ENCODE measurements at regions not wholly inside any gene's neighbourhood (a gene's known extent, or its start where the extent isn't known, plus 50 kb on each side); places are given as distances from the start of the nearest gene placed in this dataset.

DNA sequence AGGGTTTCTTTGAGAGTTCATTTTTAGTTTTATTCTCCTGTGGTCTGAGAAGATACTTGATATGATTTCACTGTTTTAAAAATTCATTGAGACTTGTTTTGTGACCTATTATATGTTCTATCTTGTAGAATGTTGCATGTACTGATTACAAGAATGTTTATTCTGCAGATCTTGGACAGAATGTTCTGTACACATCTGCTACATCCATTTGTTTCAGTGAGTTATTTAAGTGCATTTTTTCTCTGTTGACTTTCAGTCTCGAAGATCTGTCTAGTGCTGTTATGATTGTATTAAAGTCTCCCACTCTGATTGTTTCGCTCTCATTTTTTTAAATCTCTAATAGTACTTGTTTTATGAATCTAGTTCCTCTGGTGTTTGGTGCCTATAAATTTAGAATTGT, 1319.8 kb downstream of the TMEM121 start:
- DNase-seq (ENCODE audit: low read depth) = peak; percentile 45
- TF ChIP-seq, protein P1, sequence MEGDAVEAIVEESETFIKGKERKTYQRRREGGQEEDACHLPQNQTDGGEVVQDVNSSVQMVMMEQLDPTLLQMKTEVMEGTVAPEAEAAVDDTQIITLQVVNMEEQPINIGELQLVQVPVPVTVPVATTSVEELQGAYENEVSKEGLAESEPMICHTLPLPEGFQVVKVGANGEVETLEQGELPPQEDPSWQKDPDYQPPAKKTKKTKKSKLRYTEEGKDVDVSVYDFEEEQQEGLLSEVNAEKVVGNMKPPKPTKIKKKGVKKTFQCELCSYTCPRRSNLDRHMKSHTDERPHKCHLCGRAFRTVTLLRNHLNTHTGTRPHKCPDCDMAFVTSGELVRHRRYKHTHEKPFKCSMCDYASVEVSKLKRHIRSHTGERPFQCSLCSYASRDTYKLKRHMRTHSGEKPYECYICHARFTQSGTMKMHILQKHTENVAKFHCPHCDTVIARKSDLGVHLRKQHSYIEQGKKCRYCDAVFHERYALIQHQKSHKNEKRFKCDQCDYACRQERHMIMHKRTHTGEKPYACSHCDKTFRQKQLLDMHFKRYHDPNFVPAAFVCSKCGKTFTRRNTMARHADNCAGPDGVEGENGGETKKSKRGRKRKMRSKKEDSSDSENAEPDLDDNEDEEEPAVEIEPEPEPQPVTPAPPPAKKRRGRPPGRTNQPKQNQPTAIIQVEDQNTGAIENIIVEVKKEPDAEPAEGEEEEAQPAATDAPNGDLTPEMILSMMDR (IDR thresholded peaks at IDR 0.05; ENCODE audit: insufficient read depth, low read depth, low read length) = no peak

DNA sequence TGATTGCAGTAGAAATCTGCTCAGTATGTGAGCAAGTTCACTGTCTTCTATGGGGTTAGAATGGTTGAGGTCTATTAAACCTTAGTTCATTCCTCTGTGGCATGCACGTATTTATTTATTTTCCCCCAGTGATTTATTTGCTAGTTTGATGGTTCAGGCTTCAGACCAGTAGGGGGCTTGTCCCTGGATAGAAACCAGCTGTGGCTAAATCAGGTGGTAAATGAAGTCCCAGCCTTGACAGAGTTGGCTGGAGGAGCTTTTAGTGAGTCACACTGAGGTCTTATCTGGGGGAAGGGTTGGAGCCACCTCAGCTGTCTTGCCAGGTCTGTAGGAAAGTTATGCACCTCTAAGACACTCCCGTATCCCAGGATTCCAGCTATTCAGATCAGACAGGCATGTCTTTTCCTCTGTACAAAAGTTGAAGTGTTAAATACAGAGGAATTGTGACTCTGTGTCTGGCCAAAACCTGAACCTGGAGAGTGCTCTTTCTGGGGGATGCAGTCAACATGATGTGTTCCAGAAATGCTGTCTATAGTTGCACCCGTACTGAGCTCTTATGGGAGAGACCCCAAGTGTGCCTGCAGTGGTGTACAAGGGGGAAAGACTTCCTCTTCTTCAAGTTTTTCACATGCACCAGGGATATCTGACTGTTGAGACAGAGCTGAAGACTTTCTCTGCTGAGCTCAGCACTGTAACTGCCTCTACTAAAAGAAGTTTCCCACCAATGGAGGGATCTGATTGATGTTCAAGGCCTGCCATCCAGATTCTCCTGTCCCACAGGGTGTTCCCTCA, 1322.1 kb downstream of the TMEM121 start:
- peak; percentile 24 for DNase-seq (ENCODE audit: low read depth)

More for the DNA sequence above, 1319.8 kb downstream of the TMEM121 start:
- H3K4me3 ChIP-seq (ENCODE audit: low read depth, low read length) = no peak overlapping the region

DNA sequence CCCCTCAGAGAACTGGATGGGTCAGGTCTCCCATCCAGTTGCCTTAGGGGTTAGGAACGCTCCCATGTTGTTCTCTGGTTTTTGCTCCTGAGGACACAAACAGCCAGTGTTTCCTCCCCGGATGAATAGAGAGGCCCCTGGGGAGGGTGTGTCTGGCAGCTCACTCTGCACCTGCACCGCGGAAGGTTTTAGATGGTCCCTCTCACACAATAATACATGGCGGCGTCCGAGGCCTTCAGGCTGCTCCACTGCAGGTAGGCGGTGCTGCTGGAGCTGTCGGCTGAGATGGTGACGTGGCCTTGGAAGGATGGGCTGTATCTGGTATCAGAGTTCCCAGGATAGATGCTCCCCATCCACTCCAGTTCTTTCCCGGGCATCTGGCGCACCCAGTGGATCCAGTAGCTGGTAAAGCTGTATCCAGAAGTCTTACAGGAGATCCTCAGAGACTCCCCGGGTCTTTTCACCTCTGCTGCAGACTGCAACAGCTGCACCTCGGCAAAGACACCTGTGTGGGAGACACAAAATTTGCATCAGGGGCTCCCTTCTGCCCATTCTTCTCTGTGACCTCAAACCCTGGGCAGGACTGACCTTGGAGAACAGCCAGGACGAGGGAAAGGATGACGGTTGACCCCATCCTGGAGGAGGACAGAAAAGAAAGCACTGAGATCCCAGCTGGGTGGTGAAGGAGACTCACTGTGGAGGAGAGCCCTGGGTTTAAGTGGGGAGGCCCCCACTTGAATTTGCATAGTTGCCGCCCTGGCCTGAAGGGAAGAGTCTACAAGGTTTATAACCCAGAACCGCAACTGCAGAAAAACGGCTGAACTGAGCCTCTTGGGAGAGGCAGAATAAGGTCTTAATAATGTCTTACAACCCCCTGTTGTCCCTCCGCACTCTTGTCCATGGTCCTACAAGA, 1324.8 kb downstream of the TMEM121 start:
- TF ChIP-seq, protein P1 (IDR thresholded peaks at IDR 0.05; ENCODE audit: insufficient read depth, low read depth, low read length) = no peak
- DNase-seq (ENCODE audit: low read depth) = no peak
- H3K4me3 ChIP-seq (ENCODE audit: low read depth, low read length) = no peak overlapping the region

More for the DNA sequence above, 1322.1 kb downstream of the TMEM121 start:
- TF ChIP-seq, protein P1 (IDR thresholded peaks at IDR 0.05; ENCODE audit: insufficient read depth, low read depth, low read length) = no peak
- no peak overlapping the region for H3K4me3 ChIP-seq (ENCODE audit: low read depth, low read length)

DNA sequence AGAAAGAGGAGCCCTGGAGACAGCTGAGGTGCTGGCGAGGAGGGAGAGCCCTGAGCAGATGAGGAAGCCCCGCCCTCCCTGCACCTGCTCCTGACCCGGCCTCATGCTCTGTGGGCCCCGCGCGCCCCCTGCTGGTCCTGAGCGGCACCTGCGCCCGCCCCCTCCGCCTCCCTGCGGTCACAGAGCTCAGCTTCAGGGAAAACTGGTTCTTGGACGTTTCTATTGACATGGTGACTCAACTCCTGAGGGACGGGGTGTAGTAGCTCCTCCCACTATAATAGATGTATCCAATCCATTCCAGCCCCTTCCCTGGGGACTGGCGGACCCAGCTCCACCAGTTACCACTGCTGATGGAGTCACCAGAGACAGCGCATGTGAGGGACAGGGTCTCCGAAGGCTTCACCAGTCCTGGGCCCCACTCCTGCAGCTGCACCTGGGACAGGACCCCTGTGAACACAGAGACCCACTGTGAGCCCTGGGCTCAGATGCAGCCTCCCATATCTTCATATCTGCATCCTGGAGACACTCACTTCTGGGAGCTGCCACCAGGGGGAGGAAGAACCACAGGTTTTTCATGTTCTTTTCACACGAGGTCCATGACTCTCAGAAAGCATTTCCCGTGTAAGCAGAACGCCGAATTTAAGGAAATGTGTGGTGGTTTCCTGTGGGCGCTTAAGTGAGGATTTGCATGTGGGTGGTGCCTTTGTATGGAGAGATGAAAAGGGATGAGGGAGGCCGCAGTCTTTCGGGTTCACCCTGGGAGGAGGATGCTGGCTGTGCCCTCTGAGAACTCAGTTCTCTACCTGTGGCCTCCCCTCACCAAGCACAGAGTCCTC, 1346.4 kb downstream of the TMEM121 start:
- no peak overlapping the region for H3K4me3 ChIP-seq (ENCODE audit: low read depth, low read length)
- DNase-seq (ENCODE audit: low read depth) = no peak
- TF ChIP-seq, protein P1 (IDR thresholded peaks at IDR 0.05; ENCODE audit: insufficient read depth, low read depth, low read length) = peak; percentile 47

DNA sequence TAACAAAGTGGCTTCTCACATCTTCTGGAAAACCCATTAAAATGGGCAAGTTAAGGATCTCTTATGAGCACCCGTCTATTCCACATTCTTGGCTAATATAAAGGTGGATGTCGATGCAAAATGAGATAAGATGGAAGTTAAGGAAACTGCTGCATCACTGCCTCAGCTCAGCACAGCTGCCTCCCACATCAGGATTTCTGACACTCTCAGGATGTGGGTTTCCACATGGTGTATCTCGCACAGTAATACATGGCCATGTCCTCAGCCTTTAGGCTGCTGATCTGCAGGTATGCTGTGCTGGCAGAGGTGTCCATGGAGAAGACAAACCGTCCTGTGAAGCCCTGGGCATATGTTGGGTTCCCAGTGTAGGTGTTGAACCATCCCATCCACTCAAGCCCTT, 1348.0 kb downstream of the TMEM121 start:
- no peak overlapping the region for H3K4me3 ChIP-seq (ENCODE audit: low read depth, low read length)
- no peak for DNase-seq (ENCODE audit: low read depth)
- TF ChIP-seq, protein P1 (IDR thresholded peaks at IDR 0.05; ENCODE audit: insufficient read depth, low read depth, low read length) = no peak

DNA sequence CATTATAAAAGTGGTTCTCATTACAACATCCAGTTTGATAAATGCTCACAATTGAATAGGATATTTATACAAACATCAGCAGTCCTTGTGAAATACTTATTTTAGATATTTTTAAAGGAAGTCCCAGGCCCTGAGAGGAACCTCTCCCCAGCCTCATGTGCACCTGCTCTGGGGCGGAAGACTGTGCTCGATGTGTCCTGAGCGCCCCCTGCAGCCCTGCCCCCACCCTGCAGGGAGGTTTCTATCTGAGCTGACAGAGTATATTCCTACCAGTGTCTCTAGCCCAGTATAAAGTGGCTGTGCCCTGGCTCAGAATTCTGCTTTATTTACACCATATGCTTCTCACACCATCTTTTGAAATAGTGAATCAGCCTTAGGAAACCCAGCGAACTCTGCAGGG, 1349.1 kb downstream of the TMEM121 start:
- TF ChIP-seq, protein P1 (IDR thresholded peaks at IDR 0.05; ENCODE audit: insufficient read depth, low read depth, low read length) = peak; percentile 7
- DNase-seq (ENCODE audit: low read depth) = no peak
- no peak overlapping the region for H3K4me3 ChIP-seq (ENCODE audit: low read depth, low read length)

Data from fibroblast of villous mesenchyme (primary cell).